OCI-LY1 (cell line): ENCODE measurements at regions not wholly inside any gene's neighbourhood (a gene's known extent, or its start where the extent isn't known, plus 50 kb on each side); places are given as distances from the start of the nearest gene placed in this dataset.

Experiments used
- CTCF ChIP-seq: fragments of 200-600 bp; sonication (generic), shearing (Covaris generic); IDR thresholded peaks from 2 replicates; pipeline ENCODE4 v1.5.1; 2017; ENCODE audit warnings: mild to moderate bottlenecking, antibody characterized with exemption, low read length, moderate library complexity, mixed read lengths
- EZH2 ChIP-seq: fragments of 200-600 bp; sonication (generic), shearing (Covaris generic); IDR thresholded peaks from 2 replicates; pipeline ENCODE4 v1.8.0; 2017; ENCODE audit warnings: borderline replicate concordance, mixed run types, mild to moderate bottlenecking, antibody characterized with exemption, low read length, moderate library complexity, mixed read lengths

DNA sequence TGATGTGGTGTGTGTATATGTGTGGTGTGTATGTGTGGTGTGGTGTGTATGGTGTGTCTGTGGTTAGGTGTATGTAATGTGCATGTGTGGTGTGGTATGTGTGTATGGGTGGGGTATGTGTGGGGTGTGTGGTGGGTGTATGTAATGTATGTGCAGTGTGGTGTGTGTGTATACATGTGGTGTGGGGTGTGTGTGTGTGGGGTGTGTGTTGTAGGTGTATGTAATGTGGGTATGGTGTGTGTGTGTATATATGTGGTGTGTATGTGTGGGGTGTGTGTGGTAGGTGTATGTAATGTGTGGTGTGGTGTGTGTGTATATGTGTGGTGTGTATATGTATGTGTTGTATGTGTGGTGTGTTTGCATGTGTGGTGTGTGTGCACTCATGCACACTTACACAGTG, 84.8 kb upstream of the ID2 start:
- no peak for TF ChIP-seq CTCF
- no peak for TF ChIP-seq EZH2
